A673 (cell line): ENCODE measurements at regions not wholly inside any gene's neighbourhood (a gene's known extent, or its start where the extent isn't known, plus 50 kb on each side); places are given as distances from the start of the nearest gene placed in this dataset.

ENCODE experiments used
- EZH2 ChIP-seq: fragments of 200-600 bp; sonication (generic); IDR thresholded peaks from 2 replicates; pipeline ENCODE4 v1.6.1; 2017; ENCODE audit warnings: borderline replicate concordance, low read depth, mild to moderate bottlenecking, mixed read lengths, antibody characterized with exemption, low read length; ENCODE audit not compliant: poor library complexity, severe bottlenecking
- TF ChIP-seq, protein P1 (sequence below): fragments of 300-800, 200-600 bp; sonication (generic); conservative IDR thresholded peaks from 2 replicates; pipeline ENCODE4 v1.5.1; 2017; ENCODE audit warnings: low read depth, mild to moderate bottlenecking, antibody characterized with exemption, low read length, moderate library complexity, mixed read lengths

DNA sequence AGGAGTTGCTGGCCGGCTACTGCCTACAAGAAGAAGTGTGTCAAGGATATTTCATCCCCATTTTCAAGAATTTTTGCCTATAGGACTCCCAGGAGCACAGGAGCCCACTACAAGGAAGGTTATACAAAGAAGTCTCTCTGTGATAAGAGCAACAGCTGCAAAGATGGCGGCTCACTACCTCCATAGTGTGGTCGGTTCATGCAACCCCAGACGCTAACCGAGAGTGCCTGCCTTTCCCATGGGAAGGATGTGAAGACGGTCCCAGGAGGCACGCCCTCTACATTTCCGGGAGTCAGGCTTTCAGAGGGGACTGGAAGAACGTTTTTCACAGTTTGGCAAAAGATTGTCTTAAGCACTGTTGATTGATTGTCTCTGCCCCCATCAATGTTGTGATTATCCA is 816.3 kb downstream of the QKI start:
- TF ChIP-seq, protein P1, sequence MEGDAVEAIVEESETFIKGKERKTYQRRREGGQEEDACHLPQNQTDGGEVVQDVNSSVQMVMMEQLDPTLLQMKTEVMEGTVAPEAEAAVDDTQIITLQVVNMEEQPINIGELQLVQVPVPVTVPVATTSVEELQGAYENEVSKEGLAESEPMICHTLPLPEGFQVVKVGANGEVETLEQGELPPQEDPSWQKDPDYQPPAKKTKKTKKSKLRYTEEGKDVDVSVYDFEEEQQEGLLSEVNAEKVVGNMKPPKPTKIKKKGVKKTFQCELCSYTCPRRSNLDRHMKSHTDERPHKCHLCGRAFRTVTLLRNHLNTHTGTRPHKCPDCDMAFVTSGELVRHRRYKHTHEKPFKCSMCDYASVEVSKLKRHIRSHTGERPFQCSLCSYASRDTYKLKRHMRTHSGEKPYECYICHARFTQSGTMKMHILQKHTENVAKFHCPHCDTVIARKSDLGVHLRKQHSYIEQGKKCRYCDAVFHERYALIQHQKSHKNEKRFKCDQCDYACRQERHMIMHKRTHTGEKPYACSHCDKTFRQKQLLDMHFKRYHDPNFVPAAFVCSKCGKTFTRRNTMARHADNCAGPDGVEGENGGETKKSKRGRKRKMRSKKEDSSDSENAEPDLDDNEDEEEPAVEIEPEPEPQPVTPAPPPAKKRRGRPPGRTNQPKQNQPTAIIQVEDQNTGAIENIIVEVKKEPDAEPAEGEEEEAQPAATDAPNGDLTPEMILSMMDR: no peak
- no peak for TF ChIP-seq EZH2
